ENCODE measurements at regions not wholly inside any gene's neighbourhood (a gene's known extent, or its start where the extent isn't known, plus 50 kb on each side); places are given as distances from the start of the nearest gene placed in this dataset.

DNA sequence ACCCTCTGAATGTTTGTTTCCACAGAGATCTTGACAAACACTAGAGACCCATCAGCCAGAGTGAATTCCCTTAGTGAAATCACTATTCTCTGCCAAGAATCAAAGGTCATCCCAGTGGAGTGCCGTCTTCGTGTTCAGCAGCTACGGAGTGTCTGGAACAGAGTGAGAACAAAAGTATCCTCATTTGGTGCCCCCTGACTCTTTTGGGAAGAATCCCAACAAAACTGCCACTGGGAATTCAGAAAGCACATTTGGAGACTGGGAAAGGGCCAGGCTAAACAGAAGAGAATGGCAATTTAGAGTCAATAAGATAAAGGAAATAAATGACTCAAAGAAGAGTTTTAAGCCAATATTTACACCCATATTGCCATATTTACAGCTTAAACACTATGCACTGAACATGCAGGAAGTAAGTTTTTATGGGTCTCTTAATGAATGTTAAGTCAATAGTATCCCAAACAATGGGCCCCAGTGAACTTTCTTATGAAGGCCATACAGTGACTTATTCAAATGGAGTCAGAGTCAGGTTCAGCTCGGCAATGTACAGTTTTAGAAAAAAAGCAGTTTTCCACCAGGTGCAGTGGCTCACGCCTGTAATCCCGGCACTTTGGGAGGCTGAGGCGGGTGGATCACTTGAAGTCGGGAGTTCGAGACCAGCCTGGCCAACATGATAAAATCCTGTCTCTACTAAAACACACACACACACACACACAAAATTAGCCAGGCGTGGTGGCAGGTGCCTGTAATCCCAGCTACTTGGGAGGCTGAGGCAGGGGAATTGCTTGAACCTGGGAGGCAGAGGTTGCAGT, 392.6 kb downstream of the KLF5 start:
- 56 to 69% (median 66%) methylated on average over 10 of the region's 10 CpGs for WGBS, 3 donors
- DNase-seq: no peak
- Histone ChIP-seq H3K27me3 (no peaks in the 10 kb centered on the region), H3K4me3 (no peak overlapping the region), H3K36me3 (no peaks in the 10 kb centered on the region), H3K9me3 (no peaks in the 10 kb centered on the region), H3K27ac (no peak overlapping the region), H3K4me1 (ENCODE audit: insufficient read depth) (no peaks in the 10 kb centered on the region)
- TF ChIP-seq, protein P1, sequence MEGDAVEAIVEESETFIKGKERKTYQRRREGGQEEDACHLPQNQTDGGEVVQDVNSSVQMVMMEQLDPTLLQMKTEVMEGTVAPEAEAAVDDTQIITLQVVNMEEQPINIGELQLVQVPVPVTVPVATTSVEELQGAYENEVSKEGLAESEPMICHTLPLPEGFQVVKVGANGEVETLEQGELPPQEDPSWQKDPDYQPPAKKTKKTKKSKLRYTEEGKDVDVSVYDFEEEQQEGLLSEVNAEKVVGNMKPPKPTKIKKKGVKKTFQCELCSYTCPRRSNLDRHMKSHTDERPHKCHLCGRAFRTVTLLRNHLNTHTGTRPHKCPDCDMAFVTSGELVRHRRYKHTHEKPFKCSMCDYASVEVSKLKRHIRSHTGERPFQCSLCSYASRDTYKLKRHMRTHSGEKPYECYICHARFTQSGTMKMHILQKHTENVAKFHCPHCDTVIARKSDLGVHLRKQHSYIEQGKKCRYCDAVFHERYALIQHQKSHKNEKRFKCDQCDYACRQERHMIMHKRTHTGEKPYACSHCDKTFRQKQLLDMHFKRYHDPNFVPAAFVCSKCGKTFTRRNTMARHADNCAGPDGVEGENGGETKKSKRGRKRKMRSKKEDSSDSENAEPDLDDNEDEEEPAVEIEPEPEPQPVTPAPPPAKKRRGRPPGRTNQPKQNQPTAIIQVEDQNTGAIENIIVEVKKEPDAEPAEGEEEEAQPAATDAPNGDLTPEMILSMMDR (IDR thresholded peaks at IDR 0.05): no peak
- TF ChIP-seq POLR2A (IDR thresholded peaks at IDR 0.05) (no peak), EP300 (IDR thresholded peaks at IDR 0.05) (no peak)
- intact Hi-C loops (cut with DNase I): no loop called here

DNA sequence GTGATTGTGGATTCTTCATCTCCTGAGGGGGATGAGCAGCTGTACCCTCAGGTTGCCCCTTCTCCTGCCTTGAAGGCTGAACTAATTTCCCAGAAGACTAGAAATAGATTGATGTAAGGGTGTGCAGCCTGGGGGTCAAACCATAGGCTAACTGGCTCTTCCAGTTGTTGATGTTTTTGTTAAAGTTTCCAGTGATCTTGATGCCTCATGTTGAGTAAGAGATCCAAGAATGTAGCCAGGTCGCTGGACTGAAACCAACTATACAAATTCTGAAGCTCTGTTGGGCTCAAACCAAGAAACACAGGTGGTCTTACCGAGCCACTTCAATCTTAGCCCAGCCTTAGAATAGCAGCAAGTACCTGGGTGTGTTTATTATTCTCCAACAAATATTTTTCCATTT, 391.8 kb downstream of the KLF5 start:
- no peaks in the 10 kb centered on the region for H3K27me3 ChIP-seq
- 43 to 45% (median 44%) methylated on average over 2 of the region's 2 CpGs for WGBS, 3 donors
- intact Hi-C loops (cut with DNase I): no loop called here
- H3K27ac ChIP-seq: no peak overlapping the region
- H3K4me1 ChIP-seq (ENCODE audit: insufficient read depth): no peaks in the 10 kb centered on the region
- H3K4me3 ChIP-seq: no peak overlapping the region
- TF ChIP-seq, protein P1 (IDR thresholded peaks at IDR 0.05): no peak
- TF ChIP-seq EP300 (IDR thresholded peaks at IDR 0.05): no peak
- TF ChIP-seq POLR2A (IDR thresholded peaks at IDR 0.05): no peak
- no peaks in the 10 kb centered on the region for H3K9me3 ChIP-seq
- H3K36me3 ChIP-seq: no peaks in the 10 kb centered on the region
- DNase-seq: no peak

DNA sequence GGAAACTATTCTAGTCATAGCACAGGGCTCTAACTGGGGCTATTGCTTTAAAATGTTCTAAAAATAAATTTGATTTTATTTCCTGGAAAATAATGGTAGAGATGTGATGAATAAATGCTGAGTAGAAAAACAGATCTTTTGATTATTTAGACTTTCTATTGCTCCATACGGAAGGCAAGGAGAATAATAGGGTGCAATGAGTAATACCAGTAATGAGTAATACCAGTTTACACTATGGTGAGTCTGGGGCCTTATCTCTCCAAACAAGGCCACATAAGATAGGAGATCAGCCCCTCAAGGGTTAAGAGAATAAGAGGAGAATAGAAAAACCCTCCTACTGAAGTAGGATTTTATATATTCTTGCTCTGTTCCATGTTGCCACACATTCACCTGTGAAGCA, 390.4 kb downstream of the KLF5 start:
- no peak for DNase-seq
- TF ChIP-seq POLR2A (IDR thresholded peaks at IDR 0.05) (no peak), EP300 (IDR thresholded peaks at IDR 0.05) (no peak)
- TF ChIP-seq, protein P1 (IDR thresholded peaks at IDR 0.05): no peak
- no peak overlapping the region for H3K4me3 ChIP-seq
- intact Hi-C loops (cut with DNase I): no loop called here
- no peak overlapping the region for H3K27ac ChIP-seq
- 69 to 85% (median 78%) methylated on average over 1 of the region's 1 CpG for WGBS, 3 donors
- no peaks in the 10 kb centered on the region for H3K27me3 ChIP-seq
- H3K36me3 ChIP-seq: no peaks in the 10 kb centered on the region
- H3K4me1 ChIP-seq (ENCODE audit: insufficient read depth): no peaks in the 10 kb centered on the region
- no peaks in the 10 kb centered on the region for H3K9me3 ChIP-seq

DNA sequence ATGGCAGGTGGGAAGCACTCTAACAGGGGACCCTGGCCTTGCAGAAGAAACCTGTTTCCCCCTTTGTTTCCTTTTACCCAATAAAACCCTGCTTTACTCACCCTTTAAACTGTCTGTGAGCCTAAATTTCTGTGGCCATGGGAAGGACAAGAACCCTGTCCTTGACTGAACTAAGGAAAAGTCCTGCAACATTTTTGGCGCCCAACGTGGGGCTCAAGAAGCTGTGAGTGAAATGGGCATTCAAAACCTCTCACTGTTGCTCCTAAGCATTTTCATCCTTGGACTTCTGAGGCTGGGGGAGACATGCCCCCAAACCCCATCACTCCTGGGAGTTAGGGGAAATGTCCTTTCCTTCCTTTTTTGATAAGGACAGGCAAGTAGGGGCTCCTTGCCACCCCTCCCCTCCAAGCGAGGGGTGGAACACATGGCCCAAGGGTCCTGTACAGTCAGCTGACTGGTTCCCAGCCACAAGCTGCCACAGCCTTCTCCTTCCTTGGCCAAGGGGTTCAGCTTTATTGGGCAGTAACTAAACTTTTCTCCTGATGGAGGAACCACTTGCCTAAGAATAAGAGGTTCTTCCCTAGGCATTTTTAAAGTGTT, 381.6 kb downstream of the KLF5 start:
- H3K27ac ChIP-seq: no peak overlapping the region
- H3K4me3 ChIP-seq: no peak overlapping the region
- H3K9me3 ChIP-seq: peaks cover 0 to 3% of the 10 kb centered on the region in 2 donors
- no peak for DNase-seq
- no peaks in the 10 kb centered on the region for H3K36me3 ChIP-seq
- 83 to 100% (median 90%) methylated on average over 3 of the region's 3 CpGs for WGBS, 3 donors
- intact Hi-C loops (cut with DNase I): no loop called here
- H3K27me3 ChIP-seq: no peaks in the 10 kb centered on the region
- H3K4me1 ChIP-seq (ENCODE audit: insufficient read depth): no peaks in the 10 kb centered on the region
- TF ChIP-seq, protein P1 (IDR thresholded peaks at IDR 0.05): no peak
- no peak for TF ChIP-seq POLR2A (IDR thresholded peaks at IDR 0.05)
- TF ChIP-seq EP300 (IDR thresholded peaks at IDR 0.05): no peak

Measured in ovary (tissue), 7 donors.